HG02759 (cell line): ENCODE measurements at regions not wholly inside any gene's neighbourhood (a gene's known extent, or its start where the extent isn't known, plus 50 kb on each side); places are given as distances from the start of the nearest gene placed in this dataset.
"Not testable (repeated sequence)": the region's sequence is repeated elsewhere in the genome, so short reads cannot be mapped to it uniquely, and the experiment has no call there.

ENCODE experiments used
- ATAC-seq: cut with Tn5 transposase; IDR thresholded peaks from one replicate; pipeline ENCODE4 v1.9.1; 2021; ENCODE audit warnings: mild to moderate bottlenecking, moderate library complexity; ENCODE audit not compliant: unreplicated experiment

- peak; percentile 56 for ATAC-seq
Observed at GRCh38 chr14:82642425-82642824, 1108.8 kb upstream of the SEL1L start.

- no peak for ATAC-seq
Observed at GRCh38 chr14:82647088-82647810, 1113.6 kb upstream of the SEL1L start.

GRCh38 chr14:82655770-82656169, 1122.1 kb upstream of the SEL1L start:
- no peak for ATAC-seq

- no peak for ATAC-seq
Observed at GRCh38 chr14:82657186-82657675, 1123.6 kb upstream of the SEL1L start.

- ATAC-seq: no peak
Observed at GRCh38 chr14:82661258-82661657, 1127.6 kb upstream of the SEL1L start.

GRCh38 chr14:82667006-82667405, 1133.4 kb upstream of the SEL1L start:
- ATAC-seq: no peak

- no peak for ATAC-seq
Observed at GRCh38 chr14:82667501-82667900, 1133.8 kb upstream of the SEL1L start.

GRCh38 chr14:82676403-82676802, 1142.8 kb upstream of the SEL1L start:
- ATAC-seq: no peak

- no peak for ATAC-seq
Observed at GRCh38 chr14:82689948-82690347, 1156.3 kb upstream of the SEL1L start.

GRCh38 chr14:82691191-82691590, 1157.5 kb upstream of the SEL1L start:
- not testable (repeated sequence) for ATAC-seq

GRCh38 chr14:82694820-82695219, 1161.2 kb upstream of the SEL1L start:
- no peak for ATAC-seq

- no peak for ATAC-seq
Observed at GRCh38 chr14:82704218-82704617, 1170.6 kb upstream of the SEL1L start.

- ATAC-seq: peak; percentile 79
Observed at GRCh38 chr14:82710267-82710841, 1176.7 kb upstream of the SEL1L start.

GRCh38 chr14:82719617-82720016, 1186.0 kb upstream of the SEL1L start:
- ATAC-seq: no peak

GRCh38 chr14:82720431-82720830, 1186.8 kb upstream of the SEL1L start:
- ATAC-seq: no peak

GRCh38 chr14:82720946-82721345, 1187.3 kb upstream of the SEL1L start:
- no peak for ATAC-seq

GRCh38 chr14:82724316-82724715, 1190.7 kb upstream of the SEL1L start:
- no peak for ATAC-seq

GRCh38 chr14:82725213-82725612, 1191.6 kb upstream of the SEL1L start:
- no peak for ATAC-seq

GRCh38 chr14:82731526-82731925, 1197.9 kb upstream of the SEL1L start:
- ATAC-seq: no peak

GRCh38 chr14:82740547-82740946, 1206.9 kb upstream of the SEL1L start:
- no peak for ATAC-seq

- no peak for ATAC-seq
Observed at GRCh38 chr14:82755476-82755875, 1221.8 kb upstream of the SEL1L start.

- no peak for ATAC-seq
Observed at GRCh38 chr14:82755923-82756322, 1222.3 kb upstream of the SEL1L start.

- ATAC-seq: no peak
Observed at GRCh38 chr14:82757776-82758175, 1224.1 kb upstream of the SEL1L start.
